ENCODE measurements at regions not wholly inside any gene's neighbourhood (a gene's known extent, or its start where the extent isn't known, plus 50 kb on each side); places are given as distances from the start of the nearest gene placed in this dataset.

GRCh38 chr4:127103681-127104115, 529.1 kb upstream of the INTU start:
- TF ChIP-seq CTCF (IDR thresholded peaks at IDR 0.05) (no peak), POLR2A (IDR thresholded peaks at IDR 0.05) (no peak)
